ENCODE measurements at regions not wholly inside any gene's neighbourhood (a gene's known extent, or its start where the extent isn't known, plus 50 kb on each side); places are given as distances from the start of the nearest gene placed in this dataset.
"Not testable (repeated sequence)": the region's sequence is repeated elsewhere in the genome, so short reads cannot be mapped to it uniquely, and the experiment has no call there.

GRCh38 chr7:86991771-86992191 lies 67.7 kb downstream of the ELAPOR2 start:
- H3K27me3 ChIP-seq, result no peaks in the 10 kb centered on the region
- H3K27ac ChIP-seq, result no peak overlapping the region
- H3K4me1 ChIP-seq (replicated peaks in 1 of 2), result no peaks in the 10 kb centered on the region
- no peaks in the 10 kb centered on the region for H3K36me3 ChIP-seq (replicated peaks in 1 of 2)
- no peaks in the 10 kb centered on the region for H3K9me3 ChIP-seq (replicated peaks in 1 of 3)
- H3K4me3 ChIP-seq, result no peak overlapping the region
- no peak for TF ChIP-seq POLR2A (IDR thresholded peaks at IDR 0.05)
- no peak for TF ChIP-seq CTCF (IDR thresholded peaks at IDR 0.05)
- no peak for DNase-seq
- intact Hi-C loops (cut with DNase I), result no loop called here

- H3K27ac ChIP-seq, result no peak overlapping the region
- intact Hi-C loops (cut with DNase I), result no loop called here
- no peak for DNase-seq
- H3K36me3 ChIP-seq (replicated peaks in 1 of 2), result no peaks in the 10 kb centered on the region
- H3K4me3 ChIP-seq, result no peak overlapping the region
- H3K4me1 ChIP-seq (replicated peaks in 1 of 2), result no peaks in the 10 kb centered on the region
- no peaks in the 10 kb centered on the region for H3K27me3 ChIP-seq
- H3K9me3 ChIP-seq (replicated peaks in 1 of 3), result no peaks in the 10 kb centered on the region
- TF ChIP-seq CTCF (IDR thresholded peaks at IDR 0.05) (no peak), POLR2A (IDR thresholded peaks at IDR 0.05) (no peak)
Observed at GRCh38 chr7:86991093-86991769, 68.2 kb downstream of the ELAPOR2 start.

- DNase-seq, result no peak
- 83 to 89% (median 87%) methylated on average over 8 of the region's 8 CpGs for WGBS, 4 donors
- H3K9me3 ChIP-seq (replicated peaks in 1 of 3), result no peaks in the 10 kb centered on the region
Observed at GRCh38 chr7:86989407-86989806, 70.0 kb downstream of the ELAPOR2 start.

GRCh38 chr7:86987834-86988233 lies 71.6 kb downstream of the ELAPOR2 start:
- H3K4me1 ChIP-seq (replicated peaks in 1 of 2); DNase-seq; H3K27me3 ChIP-seq; H3K9me3 ChIP-seq (replicated peaks in 1 of 3); H3K36me3 ChIP-seq (replicated peaks in 1 of 2); H3K4me3 ChIP-seq; intact Hi-C loops (cut with DNase I); H3K27ac ChIP-seq: not testable (repeated sequence)
- 87 to 94% (median 91%) methylated on average over 4 of the region's 4 CpGs for WGBS, 4 donors

More at GRCh38 chr7:86989407-86989806, 70.0 kb downstream of the ELAPOR2 start:
- TF ChIP-seq POLR2A (IDR thresholded peaks at IDR 0.05) (no peak), CTCF (IDR thresholded peaks at IDR 0.05) (no peak)
- no peak overlapping the region for H3K27ac ChIP-seq
- intact Hi-C loops (cut with DNase I), result no loop called here
- H3K36me3 ChIP-seq (replicated peaks in 1 of 2), result no peaks in the 10 kb centered on the region
- no peak overlapping the region for H3K4me3 ChIP-seq
- no peaks in the 10 kb centered on the region for H3K4me1 ChIP-seq (replicated peaks in 1 of 2)
- H3K27me3 ChIP-seq, result no peaks in the 10 kb centered on the region

- H3K27me3 ChIP-seq; H3K27ac ChIP-seq; H3K4me3 ChIP-seq; H3K36me3 ChIP-seq (replicated peaks in 1 of 2); H3K9me3 ChIP-seq (replicated peaks in 1 of 3); H3K4me1 ChIP-seq (replicated peaks in 1 of 2); intact Hi-C loops (cut with DNase I); DNase-seq: not testable (repeated sequence)
- WGBS, 4 donors, result 79 to 90% (median 85%) methylated on average over 3 of the region's 3 CpGs
Observed at GRCh38 chr7:86987358-86987757, 72.1 kb downstream of the ELAPOR2 start.

GRCh38 chr7:86985342-86985741 lies 74.1 kb downstream of the ELAPOR2 start:
- WGBS, 4 donors, result 76 to 92% (median 86%) methylated on average over 3 of the region's 3 CpGs
- intact Hi-C loops (cut with DNase I); DNase-seq; H3K4me1 ChIP-seq (replicated peaks in 1 of 2); H3K27ac ChIP-seq; H3K4me3 ChIP-seq; H3K36me3 ChIP-seq (replicated peaks in 1 of 2); H3K27me3 ChIP-seq; H3K9me3 ChIP-seq (replicated peaks in 1 of 3): not testable (repeated sequence)

- H3K36me3 ChIP-seq (replicated peaks in 1 of 2); H3K27ac ChIP-seq; H3K4me1 ChIP-seq (replicated peaks in 1 of 2); H3K4me3 ChIP-seq; intact Hi-C loops (cut with DNase I); DNase-seq; H3K9me3 ChIP-seq (replicated peaks in 1 of 3); H3K27me3 ChIP-seq: not testable (repeated sequence)
- WGBS, 4 donors, result 83 to 100% (median 86%) methylated on average over 1 of the region's 1 CpG; no CpG with 5 or more reads in 1 of the 4 donors
Observed at GRCh38 chr7:86983654-86984053, 75.8 kb downstream of the ELAPOR2 start.

- H3K36me3 ChIP-seq (replicated peaks in 1 of 2); H3K9me3 ChIP-seq (replicated peaks in 1 of 3); intact Hi-C loops (cut with DNase I); H3K27ac ChIP-seq; DNase-seq; H3K4me1 ChIP-seq (replicated peaks in 1 of 2); H3K4me3 ChIP-seq; H3K27me3 ChIP-seq: not testable (repeated sequence)
- 81 to 97% (median 92%) methylated on average over 5 to 9 of the region's 9 CpGs for WGBS, 4 donors
Observed at GRCh38 chr7:86981937-86982336, 77.5 kb downstream of the ELAPOR2 start.

Measured in adrenal gland (tissue), 9 donors.